GM21576 (cell line): ENCODE measurements at regions not wholly inside any gene's neighbourhood (a gene's known extent, or its start where the extent isn't known, plus 50 kb on each side); places are given as distances from the start of the nearest gene placed in this dataset.
"Not testable (repeated sequence)": the region's sequence is repeated elsewhere in the genome, so short reads cannot be mapped to it uniquely, and the experiment has no call there.

ENCODE experiments used
- ATAC-seq: cut with Tn5 transposase; IDR thresholded peaks from one replicate; pipeline ENCODE4 v1.9.1; 2021; ENCODE audit warnings: mild to moderate bottlenecking, moderate library complexity; ENCODE audit not compliant: unreplicated experiment

DNA sequence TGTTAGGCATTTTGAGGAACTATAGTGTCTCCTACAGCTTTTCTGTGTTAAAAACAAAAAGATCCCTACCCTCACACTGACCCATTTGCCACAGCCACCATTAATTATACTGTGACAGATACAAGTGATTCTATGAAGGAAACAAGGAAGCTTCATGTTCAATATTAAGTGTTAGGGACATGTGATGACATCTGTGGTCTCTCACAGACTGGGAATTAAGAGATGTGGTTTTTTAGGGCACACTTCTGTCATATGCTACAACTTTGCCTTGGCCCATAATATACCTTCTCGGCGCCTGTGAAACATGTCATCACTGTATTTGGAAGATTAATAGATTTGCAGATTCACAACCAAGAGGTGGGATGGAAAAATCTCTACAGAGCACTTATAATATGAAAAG is 102.9 kb upstream of the TCF21 start:
- no peak for ATAC-seq

DNA sequence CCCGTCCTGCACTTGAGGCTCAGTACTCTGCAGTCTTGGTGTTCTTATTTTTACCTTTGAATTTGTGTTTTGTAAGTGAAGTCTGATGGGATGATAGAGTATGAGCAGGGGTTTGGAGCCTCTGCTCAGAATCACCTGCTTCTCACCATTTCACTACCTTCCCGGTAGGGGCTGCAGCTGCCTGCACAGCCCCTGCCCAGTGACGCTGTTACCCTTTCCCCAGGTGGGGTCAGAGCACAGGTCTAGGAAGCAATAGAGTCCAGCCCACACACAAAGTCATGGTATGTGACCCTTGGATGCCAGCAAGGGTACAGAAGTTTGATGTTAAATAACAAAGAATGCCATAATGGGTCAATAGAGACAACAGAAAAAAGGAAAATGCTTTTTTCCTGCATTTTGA is 101.8 kb upstream of the TCF21 start:
- ATAC-seq, result no peak

DNA sequence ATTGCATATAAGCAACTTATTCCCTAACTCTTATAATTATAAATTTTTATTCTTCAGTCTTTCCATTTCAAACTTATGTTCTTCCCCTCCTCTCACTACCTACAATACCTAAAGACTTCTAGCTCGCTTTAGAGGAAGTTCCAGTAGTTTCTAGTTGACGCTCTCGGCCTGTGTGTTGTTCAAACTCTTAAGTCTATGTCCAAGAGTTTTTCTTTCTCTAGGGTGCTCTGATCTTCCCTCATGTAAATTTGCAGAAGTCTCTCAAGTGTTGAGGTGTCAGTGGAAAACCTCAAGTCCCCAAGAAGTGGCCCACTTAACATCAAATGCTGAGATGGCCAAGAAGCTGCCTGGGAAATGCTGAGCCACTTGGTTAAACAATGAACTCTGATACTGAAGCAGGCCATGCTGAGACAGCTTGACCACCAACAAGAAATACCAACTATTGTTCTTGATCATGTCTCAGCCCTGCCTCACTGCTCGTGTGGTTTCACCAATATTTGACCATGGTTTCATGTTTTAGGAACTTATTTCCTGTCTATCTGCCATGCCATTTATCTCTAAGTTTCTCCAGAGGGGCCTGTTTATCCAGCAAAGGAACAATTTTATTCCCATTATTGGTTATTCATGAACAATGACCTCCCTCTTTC is 100.9 kb upstream of the TCF21 start:
- ATAC-seq, result no peak

DNA sequence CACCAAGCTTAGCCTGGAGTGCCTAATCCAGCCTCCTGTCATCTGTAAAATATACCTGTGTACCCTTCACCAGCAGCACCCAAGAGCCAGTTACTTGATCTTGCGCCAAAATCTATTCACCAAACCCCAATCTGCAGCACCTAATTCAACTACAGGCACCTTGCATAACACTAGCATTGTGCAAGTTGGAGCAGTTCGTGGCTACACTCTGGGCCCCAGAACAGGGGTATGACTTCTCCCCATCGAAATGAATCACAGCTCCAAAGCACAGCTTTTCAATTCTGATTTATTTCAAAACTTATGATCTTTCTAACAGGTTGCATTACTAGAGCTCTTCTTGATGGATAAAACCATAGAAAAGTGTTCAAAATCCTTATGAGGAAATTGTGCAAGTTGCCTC is 100.4 kb upstream of the TCF21 start:
- ATAC-seq, result no peak

DNA sequence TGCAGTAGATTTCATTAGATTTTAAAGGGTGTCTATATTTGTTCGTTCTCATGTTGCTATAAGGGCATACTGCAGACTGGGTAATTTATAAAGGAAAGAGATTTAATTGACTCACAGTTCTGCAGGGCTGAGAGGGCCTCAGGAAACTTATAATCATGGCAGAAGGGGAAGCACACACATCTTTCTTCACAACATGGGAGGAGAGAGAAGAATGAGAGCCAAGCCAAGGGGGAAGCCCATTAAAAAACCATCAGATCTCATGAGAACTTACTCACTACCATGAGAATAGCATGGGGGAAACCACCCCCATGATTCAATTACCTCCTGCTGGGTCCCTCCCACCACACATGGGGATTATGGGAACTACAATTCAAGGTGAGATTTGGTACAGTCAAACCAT is 99.5 kb upstream of the TCF21 start:
- not testable (repeated sequence) for ATAC-seq

DNA sequence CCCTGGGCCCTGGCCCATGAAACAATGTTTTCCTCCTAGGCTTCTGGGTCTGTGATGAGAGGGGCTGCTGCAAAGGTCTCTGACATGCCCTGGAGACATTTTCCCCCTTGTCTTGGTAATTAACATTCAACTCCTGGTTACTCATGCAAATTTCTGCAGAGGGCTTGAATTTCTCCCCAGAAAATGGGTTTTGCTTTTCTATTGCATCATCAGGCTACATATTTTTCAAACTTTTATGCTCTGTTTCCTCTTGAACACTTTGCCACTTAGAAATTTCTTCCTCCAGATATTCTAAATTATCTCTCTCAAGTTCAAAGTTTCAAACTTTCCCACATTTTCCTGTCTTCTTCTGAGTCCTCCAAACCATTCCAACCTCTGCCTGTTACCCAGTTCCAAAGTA is 98.2 kb upstream of the TCF21 start:
- ATAC-seq, result not testable (repeated sequence)

DNA sequence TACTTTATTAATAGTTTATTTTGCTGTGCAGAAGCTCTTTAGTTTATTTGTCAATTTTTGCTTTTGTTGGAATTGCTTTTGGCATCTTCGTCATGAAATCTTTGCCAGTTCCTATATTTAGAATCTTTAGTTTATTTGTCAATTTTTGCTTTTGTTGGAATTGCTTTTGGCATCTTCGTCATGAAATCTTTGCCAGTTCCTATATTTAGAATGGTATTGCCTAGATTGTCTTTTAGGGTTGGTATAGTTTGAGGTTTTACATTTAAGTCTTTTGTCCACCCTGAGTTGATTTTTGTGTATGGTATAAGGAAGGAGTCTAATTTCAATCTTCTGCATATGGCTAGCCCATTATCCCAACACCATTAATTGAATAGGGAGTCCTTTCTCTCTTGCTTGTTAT is 93.9 kb upstream of the TCF21 start:
- not testable (repeated sequence) for ATAC-seq

DNA sequence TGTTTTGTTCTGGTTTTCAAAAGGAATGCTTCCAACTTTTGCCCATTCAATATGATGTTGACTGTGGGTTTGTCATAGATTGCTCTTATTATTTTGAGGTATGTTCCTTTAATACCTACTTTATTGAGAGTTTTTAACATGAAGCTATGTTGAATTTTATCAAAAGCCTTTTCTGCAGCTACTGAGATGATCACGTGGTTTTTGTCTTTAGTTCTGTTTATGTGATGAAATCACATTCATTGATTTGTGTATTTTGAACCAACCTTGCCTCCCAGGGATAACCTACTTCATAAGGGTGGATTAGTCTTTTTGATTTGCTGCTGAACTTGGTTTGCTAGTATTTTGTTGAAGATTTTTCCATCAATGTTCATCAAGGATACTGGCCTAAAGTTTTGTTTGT is 92.7 kb upstream of the TCF21 start:
- no peak for ATAC-seq

DNA sequence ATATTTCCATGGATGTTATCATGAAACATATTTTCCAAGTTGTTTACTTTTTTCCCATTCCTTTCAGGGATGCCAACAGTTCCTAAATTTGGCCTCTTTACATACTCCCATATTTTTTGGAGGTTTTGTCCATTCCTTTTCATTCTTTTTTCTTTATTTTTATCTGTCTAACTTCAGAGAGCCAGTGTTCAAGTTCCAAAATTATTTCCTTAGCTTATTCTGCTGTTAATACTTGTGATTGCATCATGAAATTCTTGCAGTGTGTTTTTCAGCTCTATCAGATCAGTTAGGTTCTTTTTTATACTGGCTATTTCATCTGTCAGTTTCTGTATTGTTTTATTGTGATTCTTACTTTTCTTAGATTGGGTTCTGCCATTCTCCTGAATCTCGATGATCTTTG is 89.9 kb upstream of the TCF21 start:
- ATAC-seq, result no peak

DNA sequence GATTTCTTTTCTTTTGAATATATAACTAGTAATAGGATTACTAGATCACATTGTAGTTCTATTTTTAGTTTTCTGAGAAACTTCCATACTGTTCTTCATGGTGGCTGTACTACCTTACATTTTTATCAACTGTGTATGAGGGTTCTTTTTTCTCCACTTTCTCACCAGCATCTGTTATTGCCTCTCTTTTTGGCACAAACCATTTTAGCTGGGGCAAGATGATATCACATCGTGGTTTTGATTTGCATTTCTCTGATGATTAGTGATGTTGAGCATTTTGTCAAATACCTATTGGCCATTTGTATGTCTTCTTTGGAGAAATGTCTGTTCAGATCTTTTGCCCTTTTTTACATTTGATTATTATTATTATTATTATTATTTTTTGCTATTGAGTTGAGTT is 86.1 kb upstream of the TCF21 start:
- ATAC-seq, result no peak

DNA sequence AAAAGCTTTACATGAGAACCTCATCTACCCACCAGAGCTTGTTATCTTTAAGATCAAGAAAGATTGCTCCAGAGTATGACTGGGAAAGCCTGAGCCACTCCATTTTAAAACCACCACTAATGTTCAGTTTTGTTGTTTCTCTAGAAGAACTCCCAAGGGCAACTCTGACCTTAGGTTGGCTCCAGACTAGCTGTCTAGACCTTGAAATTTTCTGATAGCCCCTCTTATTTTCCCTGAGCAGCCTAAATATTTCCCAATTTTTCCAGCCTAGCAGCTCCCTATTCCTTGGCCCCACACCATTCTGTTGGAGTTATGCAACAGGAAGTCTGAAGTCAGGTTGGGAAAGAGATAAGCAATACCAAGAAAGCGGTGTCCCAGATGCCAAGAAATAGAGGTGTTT is 84.6 kb upstream of the TCF21 start:
- ATAC-seq, result no peak

DNA sequence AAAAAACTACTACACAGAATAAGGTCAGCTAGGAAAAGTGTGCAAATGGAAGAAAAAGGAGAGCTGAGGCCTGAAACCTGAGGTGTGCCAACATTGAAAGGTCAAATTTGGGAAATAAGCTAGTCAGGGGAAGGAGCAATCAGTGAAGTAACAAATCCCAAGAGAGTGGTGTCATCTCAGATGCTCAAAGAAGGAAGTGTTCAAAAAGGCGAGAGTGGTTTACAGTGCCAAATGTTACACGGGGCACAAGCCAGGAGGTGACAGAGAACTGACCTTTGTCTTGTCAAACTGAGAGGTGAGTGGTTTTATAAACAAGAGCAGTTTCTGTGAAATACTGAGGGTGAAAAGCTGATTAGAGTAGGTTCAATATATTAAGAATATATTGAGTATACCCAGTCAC is 83.0 kb upstream of the TCF21 start:
- ATAC-seq, result no peak

DNA sequence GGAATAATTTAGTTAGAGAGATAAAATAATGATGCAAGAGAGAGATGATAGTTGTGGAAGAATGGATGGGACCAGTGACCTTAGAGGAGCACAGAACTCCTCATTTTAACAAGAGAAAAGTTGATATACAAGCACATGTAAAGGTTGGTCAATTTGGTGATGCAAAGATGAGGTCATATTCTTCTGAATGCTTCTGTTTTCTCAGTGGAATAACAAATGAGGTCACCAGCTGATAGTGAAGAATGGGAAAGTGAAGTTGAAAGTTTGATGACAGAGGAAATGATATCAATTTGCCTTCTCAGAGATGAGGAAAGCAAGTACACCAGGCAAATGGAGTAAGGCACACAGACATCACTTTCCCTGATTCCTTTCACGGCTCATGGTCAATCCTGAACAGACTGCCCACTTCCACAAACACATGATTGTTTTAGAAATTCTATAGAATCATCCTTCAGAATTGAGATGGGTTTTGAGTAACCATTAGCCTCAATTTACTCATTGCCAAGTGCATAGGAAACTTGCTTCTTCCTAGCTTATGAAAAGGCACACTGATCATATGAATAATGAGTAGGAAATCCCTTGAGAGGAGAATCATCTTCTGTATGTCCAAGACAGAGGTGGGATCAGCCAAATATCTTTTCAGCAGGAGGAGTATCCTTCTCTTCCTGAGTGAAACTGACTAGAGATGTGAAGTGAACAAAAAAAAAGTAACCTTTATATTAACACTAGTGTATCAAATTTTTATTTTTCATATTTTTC is 82.4 kb upstream of the TCF21 start:
- no peak for ATAC-seq

DNA sequence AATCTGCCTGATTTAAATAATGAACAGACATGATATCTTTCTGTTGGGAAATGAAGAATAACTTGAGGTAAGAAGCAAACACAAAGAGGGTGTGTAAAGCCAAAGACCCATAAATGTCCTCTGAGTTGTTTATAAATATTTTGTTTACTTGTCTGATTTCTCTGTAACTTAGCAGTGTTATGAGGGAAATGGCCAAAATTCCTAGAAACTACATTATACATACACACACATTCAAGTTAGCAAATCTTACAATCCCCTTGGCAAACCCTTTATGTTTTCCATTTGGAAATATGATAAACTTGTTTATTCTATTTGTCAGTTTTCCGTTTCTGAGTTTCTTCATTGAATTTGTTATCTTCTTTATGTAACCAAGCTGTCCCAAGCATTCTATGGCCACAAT is 81.4 kb upstream of the TCF21 start:
- ATAC-seq, result no peak

DNA sequence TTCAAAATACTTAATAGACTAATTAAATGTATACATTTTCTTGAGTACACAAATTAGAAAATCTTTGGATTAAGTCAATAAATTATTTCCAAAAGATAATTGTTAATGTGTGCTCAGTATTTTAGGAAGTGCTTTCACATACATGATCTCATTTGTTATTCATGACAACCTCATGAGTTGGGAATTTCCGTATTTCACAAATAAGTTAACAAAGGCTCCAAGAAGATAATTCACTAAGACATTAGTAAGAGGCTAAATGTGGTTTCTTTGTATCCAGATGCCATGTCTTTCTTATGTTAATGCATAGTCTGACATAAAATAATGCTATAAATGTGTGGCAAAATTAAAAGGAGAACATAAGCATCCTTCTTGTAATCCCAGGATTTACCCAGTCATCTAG is 79.5 kb upstream of the TCF21 start:
- no peak for ATAC-seq

DNA sequence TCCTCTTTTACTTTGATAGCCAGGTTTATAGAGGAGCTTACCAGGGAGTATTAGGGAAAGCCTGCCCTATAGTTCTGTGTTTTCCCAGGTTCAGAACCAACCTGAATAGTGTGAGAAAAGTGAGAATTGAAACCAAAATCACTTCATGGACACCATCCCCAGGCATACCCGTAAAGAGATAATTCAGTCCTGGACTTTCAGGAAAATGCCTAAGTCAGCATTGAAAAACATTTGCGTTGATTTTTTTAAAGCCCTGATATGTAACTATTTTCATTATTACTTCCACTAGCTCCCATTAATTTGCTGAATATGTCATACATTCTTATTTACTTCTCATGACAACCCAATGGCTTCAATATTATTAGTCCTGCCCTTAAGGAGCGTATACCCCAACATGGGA is 77.4 kb upstream of the TCF21 start:
- ATAC-seq, result no peak

DNA sequence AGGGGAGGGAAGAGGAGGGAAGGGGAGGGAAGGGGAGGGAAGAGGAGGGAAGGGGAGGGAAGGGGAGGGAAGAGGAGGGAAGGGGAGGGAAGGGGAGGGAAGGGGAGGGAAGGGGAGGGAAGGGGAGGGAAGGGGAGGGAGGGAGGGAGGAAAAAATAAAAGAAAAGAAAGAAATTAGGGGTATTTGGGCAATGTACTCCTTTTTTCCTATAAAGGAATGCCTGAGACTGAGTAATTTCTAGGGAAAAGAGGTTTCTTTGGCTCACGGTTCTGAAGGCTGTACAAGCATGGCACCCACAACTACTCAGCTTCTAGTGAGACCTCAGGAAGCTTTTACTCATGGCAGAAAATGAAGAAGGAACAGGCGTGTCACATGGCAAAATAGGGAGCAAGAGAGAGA is 76.5 kb upstream of the TCF21 start:
- not testable (repeated sequence) for ATAC-seq

DNA sequence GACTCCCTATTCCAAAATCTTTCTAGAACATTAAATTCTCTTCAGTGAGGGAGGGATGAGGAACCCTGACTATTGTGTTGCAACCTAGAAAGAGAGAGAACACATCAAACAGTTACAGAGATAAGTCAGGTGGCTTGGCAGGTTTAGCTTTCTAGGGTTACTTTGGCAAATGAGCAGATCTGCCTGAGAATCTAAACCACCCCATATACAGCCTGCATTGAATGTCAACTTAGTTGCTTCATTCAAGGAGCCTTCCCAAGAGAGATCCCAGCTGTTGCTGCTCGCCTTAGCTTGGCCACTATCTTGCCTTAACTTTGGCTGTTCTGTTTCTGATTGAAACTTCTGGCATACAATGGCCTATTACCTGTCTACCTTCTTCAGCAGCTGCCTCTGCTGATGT is 74.7 kb upstream of the TCF21 start:
- no peak for ATAC-seq

DNA sequence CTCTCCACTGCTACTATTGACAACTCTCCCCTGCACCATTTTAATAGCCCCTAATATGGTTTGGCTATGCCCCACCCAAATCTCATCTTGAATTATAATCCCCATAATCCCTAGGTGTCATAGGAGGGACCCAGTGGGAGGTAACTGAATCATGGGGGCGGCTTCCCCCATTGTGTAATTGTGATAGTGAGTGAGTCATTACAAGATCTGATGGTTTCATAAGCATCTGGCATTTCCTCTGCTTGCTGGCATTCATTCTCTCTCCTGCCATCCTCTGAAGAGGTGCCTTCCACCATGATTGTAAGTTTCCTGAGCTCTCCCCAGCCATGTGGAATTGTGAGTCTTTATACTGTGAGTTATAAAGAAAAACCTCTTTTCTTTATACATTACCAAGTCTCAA is 74.1 kb upstream of the TCF21 start:
- ATAC-seq, result no peak

DNA sequence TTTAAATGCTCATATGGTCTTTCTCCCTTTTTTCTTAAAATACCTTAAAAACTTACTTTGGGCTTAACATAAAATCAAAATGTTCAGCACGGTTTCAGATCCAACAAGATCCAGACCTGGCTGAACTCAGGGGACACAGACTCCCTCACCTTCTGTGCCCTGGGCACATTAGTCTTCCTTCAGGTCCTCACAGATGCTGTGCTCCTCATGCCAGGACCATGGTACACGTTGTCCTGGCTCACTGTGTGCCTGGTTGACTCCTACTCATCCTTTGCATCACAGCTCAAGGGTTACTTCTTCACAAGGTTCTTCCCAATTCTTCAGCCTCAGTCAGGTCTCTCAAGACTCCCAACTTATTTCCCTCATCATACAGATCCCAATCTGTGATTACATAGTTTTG is 73.6 kb upstream of the TCF21 start:
- no peak for ATAC-seq

DNA sequence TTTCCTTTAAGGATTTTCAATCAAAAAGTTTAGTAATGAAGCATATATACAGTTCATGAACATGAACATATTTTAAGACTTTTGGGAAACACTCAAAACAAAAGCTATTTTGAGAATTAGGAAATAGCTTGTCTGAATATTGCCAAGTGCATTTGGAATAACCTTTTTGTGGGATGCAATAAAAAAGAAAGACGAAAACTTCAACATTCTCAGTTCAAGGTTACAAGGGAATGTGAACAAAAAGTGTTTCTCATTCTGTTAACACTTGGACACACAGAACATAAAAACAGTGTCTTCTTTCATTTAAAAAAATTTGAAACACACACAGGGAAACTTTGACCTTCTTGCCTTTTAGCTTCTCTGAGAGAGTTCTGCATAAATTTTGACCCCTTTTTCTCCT is 72.7 kb upstream of the TCF21 start:
- no peak for ATAC-seq

DNA sequence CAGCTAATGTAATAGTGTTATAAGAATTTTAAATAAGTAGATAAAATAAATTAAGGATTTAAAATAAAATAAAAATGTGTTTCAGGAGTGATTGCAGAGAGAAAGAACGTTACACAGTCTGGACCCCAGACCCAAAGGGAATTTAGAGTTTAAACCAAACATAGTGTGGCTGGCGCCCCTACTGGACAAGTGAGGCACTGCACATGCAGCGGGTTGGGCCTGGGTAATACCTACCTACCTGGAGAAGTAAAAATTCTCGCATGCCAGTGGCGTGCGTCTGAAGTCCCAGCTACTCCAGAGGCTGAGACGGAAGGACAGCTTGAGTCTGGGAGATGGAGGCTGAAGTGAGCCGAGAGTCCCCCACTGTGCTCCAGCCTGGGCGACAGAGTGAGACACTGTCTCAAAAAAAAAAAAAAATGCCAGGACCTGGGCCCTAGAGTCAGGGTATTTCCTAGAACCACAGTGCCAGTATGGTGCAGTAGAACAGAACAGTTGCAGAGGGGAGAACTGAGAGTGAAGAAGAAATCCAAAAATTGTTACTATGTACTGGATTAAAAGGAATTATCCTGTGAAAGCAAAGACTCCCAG is 71.4 kb upstream of the TCF21 start:
- no peak for ATAC-seq

DNA sequence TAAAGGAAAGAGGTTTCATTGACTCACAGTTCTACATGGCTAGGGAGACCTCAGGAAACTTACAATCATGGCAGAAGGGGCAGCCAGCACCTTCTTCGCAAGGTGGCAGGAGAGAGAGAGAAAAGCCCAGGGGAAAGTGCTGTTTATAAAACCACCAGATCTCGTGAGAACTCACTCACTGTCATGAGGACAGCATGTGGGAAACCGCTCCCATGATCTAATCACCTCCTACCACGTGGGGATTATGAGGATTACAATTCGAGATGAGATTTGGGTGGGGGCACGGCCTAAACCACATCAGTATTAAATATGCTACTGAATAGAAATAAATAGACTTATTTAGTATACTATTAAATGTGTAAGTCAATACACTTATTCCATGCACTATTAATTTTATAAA is 70.6 kb upstream of the TCF21 start:
- no peak for ATAC-seq
